ENCODE measurements at regions not wholly inside any gene's neighbourhood (a gene's known extent, or its start where the extent isn't known, plus 50 kb on each side); places are given as distances from the start of the nearest gene placed in this dataset.

DNA sequence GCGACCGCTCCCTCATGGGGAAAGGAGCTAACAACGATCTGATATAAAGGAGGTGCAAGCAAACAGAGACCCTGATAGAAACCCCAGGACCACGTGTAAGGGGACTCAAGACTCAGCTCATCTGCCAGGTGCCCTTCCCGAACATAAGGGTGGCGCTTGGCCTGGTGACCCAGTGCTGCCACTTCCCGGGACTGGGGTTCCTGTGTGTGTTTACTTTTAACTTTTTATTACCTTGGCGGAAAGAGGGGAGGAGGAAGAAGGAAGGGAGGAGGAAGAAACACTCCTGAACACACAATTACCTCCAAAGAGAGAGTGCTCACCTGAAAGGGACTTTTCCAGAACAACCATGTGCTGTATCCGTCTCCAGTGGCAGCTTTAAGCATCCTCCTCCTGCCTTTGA lies 56.5 kb upstream of the EDAR start:
- TF ChIP-seq, protein P1, sequence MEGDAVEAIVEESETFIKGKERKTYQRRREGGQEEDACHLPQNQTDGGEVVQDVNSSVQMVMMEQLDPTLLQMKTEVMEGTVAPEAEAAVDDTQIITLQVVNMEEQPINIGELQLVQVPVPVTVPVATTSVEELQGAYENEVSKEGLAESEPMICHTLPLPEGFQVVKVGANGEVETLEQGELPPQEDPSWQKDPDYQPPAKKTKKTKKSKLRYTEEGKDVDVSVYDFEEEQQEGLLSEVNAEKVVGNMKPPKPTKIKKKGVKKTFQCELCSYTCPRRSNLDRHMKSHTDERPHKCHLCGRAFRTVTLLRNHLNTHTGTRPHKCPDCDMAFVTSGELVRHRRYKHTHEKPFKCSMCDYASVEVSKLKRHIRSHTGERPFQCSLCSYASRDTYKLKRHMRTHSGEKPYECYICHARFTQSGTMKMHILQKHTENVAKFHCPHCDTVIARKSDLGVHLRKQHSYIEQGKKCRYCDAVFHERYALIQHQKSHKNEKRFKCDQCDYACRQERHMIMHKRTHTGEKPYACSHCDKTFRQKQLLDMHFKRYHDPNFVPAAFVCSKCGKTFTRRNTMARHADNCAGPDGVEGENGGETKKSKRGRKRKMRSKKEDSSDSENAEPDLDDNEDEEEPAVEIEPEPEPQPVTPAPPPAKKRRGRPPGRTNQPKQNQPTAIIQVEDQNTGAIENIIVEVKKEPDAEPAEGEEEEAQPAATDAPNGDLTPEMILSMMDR (IDR thresholded peaks at IDR 0.05; ENCODE audit: extremely low read depth in 1 of 2, insufficient read depth in 1 of 2, low read depth in 1 of 2, low read length in 2 of 2), result no peak
- TF ChIP-seq EZH2 (IDR thresholded peaks at IDR 0.05; ENCODE audit: borderline replicate concordance, low read depth, low read length, severe bottlenecking) (no peak), MYC (IDR thresholded peaks at IDR 0.05; ENCODE audit: low read depth, low read length) (no peak), POLR2A (IDR thresholded peaks at IDR 0.05; ENCODE audit: low read depth, low read length) (no peak), MAX (IDR thresholded peaks at IDR 0.05; ENCODE audit: insufficient read depth, insufficient read length) (no peak), POLR2AphosphoS5 (IDR thresholded peaks at IDR 0.05; ENCODE audit: insufficient read depth, low read depth, low read length) (no peak), GATA2 (IDR thresholded peaks at IDR 0.05; ENCODE audit: insufficient read depth, insufficient read length, low read depth, low read length) (no peak), FOS (IDR thresholded peaks at IDR 0.05; ENCODE audit: borderline replicate concordance, insufficient read depth, low read length) (no peak)
